Activated naive CD8-positive, alpha-beta T cell treated with anti-CD3 and anti-CD28 coated beads for 36 hours (primary cell): ENCODE measurements at regions not wholly inside any gene's neighbourhood (a gene's known extent, or its start where the extent isn't known, plus 50 kb on each side); places are given as distances from the start of the nearest gene placed in this dataset.

Source experiments
- DNase-seq: peaks from one replicate; pipeline ENCODE4 v3.0.0; 2021
- H3K27ac Mint-ChIP-seq: one replicate; pipeline ENCODE4 v1.8.0; 2022; ENCODE audit warnings: mild to moderate bottlenecking, moderate library complexity, mixed read lengths
- H3K27me3 Mint-ChIP-seq: one replicate; pipeline ENCODE4 v1.8.0; 2022; ENCODE audit warnings: mild to moderate bottlenecking, mixed read lengths
- H3K36me3 Mint-ChIP-seq: one replicate; pipeline ENCODE4 v1.8.0; 2021; ENCODE audit warnings: mild to moderate bottlenecking, mixed read lengths
- H3K4me1 Mint-ChIP-seq: one replicate; pipeline ENCODE4 v1.8.0; 2021; ENCODE audit warnings: mixed read lengths
- H3K4me3 Mint-ChIP-seq: one replicate; pipeline ENCODE4 v1.8.0; 2022; ENCODE audit warnings: mild to moderate bottlenecking, moderate library complexity, mixed read lengths
- H3K9me3 Mint-ChIP-seq: one replicate; pipeline ENCODE4 v1.8.0; 2022; ENCODE audit warnings: mixed read lengths

GRCh38 chr12:100718187-100718586 is 76.4 kb upstream of the ANO4 start:
- H3K4me1 Mint-ChIP-seq: no peaks in the 10 kb centered on the region
- no peak overlapping the region for H3K4me3 Mint-ChIP-seq
- no peaks in the 10 kb centered on the region for H3K9me3 Mint-ChIP-seq
- peaks cover 50% of the 10 kb centered on the region for H3K27me3 Mint-ChIP-seq
- no peak overlapping the region for H3K27ac Mint-ChIP-seq
- no peak for DNase-seq
- no peaks in the 10 kb centered on the region for H3K36me3 Mint-ChIP-seq

DNA sequence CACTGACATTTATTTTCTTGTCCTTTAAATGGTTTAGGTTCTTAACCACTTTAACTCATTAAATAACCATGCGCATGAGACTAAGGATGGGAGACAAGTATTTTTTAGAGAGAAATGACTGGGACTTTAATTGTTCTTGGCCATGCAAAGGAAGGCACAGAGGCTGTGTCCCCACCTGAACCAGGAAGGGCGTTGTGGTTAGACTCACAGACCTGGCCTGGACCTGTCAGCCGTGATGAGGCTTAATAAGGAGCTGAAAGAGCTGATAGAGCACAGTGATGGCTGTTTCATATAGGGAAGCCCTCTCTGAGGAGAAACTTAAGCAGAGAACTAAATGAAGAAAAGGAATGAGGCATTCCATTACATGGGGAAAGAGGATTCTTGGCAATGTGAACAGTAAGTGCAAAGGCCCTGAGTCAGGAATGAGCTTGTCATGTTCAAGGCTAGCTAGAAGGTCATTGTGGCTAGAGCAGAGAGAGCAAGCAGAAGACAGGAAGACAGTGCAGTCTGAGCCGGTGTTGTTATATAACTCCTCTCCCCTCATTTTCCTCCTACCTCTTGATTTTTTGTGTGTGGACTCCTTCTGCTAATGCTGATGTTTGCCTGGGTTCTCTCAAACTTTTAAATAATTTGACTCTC is 74.4 kb upstream of the ANO4 start:
- H3K36me3 Mint-ChIP-seq: no peaks in the 10 kb centered on the region
- no peak overlapping the region for H3K4me3 Mint-ChIP-seq
- H3K9me3 Mint-ChIP-seq: no peaks in the 10 kb centered on the region
- peaks cover 49% of the 10 kb centered on the region for H3K27me3 Mint-ChIP-seq
- no peaks in the 10 kb centered on the region for H3K4me1 Mint-ChIP-seq
- no peak overlapping the region for H3K27ac Mint-ChIP-seq
- DNase-seq: no peak

GRCh38 chr12:100721169-100721568 is 73.4 kb upstream of the ANO4 start:
- Mint-ChIP-seq H3K4me3 (no peak overlapping the region), H3K27ac (no peak overlapping the region), H3K4me1 (no peaks in the 10 kb centered on the region), H3K27me3 (peaks cover 39% of the 10 kb centered on the region), H3K36me3 (no peaks in the 10 kb centered on the region), H3K9me3 (no peaks in the 10 kb centered on the region)
- DNase-seq: no peak

- Mint-ChIP-seq H3K36me3 (no peaks in the 10 kb centered on the region), H3K9me3 (no peaks in the 10 kb centered on the region), H3K27me3 (peaks cover 19% of the 10 kb centered on the region), H3K4me1 (no peaks in the 10 kb centered on the region), H3K4me3 (no peak overlapping the region), H3K27ac (no peak overlapping the region)
- no peak for DNase-seq
Measured at GRCh38 chr12:100724071-100724470, 70.5 kb upstream of the ANO4 start.

DNA sequence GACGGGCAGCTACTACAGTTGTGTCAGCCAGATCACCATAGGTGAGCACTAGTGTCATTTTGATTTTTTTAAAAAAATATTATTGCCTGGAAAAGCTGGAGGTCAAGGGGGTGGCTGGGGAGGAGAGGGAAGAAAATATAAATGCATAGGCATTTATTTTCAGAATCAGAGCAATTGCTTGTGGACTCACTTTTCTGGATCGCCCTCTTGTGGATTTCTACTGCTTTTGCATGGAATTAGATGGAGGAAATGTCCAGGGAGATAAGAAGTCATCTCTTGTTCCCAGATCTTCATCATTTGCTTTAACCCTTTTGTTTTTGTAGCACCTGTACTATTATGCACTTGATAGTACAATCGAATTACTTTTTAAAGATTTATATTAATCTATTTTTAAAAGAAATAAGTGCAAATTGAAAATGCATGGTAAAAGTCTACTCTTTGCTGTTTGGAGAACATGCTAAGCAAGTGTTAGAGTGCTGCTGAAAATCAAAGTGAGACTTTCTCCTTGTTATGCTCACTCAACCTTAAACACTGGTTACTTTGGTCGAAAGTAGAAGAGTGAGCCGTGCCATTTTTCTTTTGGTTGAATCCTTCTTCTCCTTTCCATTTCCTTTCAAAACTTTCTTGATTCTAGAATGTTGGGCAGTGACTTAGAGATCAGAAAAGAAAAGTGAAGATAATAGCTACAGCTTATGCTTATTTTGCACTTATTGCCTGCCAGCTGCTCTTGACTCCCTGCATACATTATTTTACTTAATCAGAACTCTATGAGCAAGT is 60.6 kb upstream of the ANO4 start:
- no peak overlapping the region for H3K4me3 Mint-ChIP-seq
- no peak for DNase-seq
- peaks cover 5% of the 10 kb centered on the region for H3K27me3 Mint-ChIP-seq
- H3K36me3 Mint-ChIP-seq: no peaks in the 10 kb centered on the region
- H3K4me1 Mint-ChIP-seq: no peaks in the 10 kb centered on the region
- H3K27ac Mint-ChIP-seq: no peak overlapping the region
- H3K9me3 Mint-ChIP-seq: no peaks in the 10 kb centered on the region

- H3K27ac Mint-ChIP-seq: no peak overlapping the region
- no peaks in the 10 kb centered on the region for H3K9me3 Mint-ChIP-seq
- DNase-seq: no peak
- peaks cover 5% of the 10 kb centered on the region for H3K27me3 Mint-ChIP-seq
- no peaks in the 10 kb centered on the region for H3K36me3 Mint-ChIP-seq
- no peaks in the 10 kb centered on the region for H3K4me1 Mint-ChIP-seq
- H3K4me3 Mint-ChIP-seq: no peak overlapping the region
Measured at GRCh38 chr12:100737168-100737567, 57.4 kb upstream of the ANO4 start.

- Mint-ChIP-seq H3K9me3 (no peaks in the 10 kb centered on the region), H3K36me3 (no peaks in the 10 kb centered on the region), H3K27me3 (peaks cover under 1% of the 10 kb centered on the region), H3K27ac (no peak overlapping the region), H3K4me1 (no peaks in the 10 kb centered on the region), H3K4me3 (no peak overlapping the region)
- no peak for DNase-seq
Measured at GRCh38 chr12:100738086-100738485, 56.5 kb upstream of the ANO4 start.

DNA sequence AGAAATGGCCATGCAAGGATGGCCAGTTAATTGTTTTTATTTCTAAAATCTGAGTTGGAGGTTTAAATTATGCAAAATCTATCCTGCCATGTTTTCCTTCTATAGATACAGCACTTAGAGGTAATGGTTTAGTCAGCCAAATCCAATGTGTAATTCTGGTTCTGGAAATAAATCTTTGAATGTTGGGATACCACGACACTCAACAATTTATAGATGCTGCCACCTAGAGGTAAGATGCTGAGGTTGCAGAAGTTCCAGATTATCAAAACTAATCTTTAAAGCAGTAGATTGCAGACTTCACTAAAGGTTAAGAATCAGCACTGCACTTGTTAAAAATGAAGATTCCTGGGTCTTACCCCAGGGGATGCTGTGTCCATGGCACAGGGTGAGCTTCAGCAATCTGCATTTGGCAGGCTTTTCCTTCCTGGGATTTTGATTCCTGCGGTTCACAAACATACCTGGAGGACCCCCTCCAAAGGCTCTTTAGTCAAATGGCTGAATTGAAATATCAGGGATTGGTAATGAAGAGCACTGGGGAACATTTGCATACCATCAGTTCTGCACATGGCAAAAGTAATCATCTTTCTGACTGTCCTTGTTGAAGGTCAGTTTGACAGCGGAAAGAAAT is 53.4 kb upstream of the ANO4 start:
- Mint-ChIP-seq H3K4me3 (no peak overlapping the region), H3K36me3 (no peaks in the 10 kb centered on the region), H3K27me3 (no peaks in the 10 kb centered on the region), H3K27ac (no peak overlapping the region), H3K9me3 (peaks cover 3% of the 10 kb centered on the region), H3K4me1 (no peaks in the 10 kb centered on the region)
- DNase-seq: no peak

DNA sequence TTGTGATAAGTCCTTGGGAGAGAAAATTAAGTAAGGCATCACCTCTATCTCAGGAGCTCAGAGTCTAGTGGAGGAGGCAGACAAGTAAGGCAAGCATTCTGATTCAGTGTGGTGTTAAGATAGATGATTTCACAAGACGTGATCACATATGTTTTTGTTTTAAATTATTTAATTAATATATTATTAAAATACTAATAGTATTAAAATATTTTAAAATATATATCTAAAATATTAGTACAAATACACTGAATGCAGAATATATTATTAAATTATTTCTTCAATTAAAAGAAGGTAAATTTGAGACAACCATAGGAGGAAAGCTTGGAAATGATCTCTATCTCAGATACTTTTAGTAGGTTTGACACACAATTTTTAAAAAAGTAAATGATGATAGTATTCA is 51.5 kb upstream of the ANO4 start:
- Mint-ChIP-seq H3K36me3 (no peaks in the 10 kb centered on the region), H3K9me3 (peaks cover 3% of the 10 kb centered on the region), H3K27ac (no peak overlapping the region), H3K4me1 (no peaks in the 10 kb centered on the region), H3K27me3 (no peaks in the 10 kb centered on the region), H3K4me3 (no peak overlapping the region)
- no peak for DNase-seq
